Trophoblast cell (in vitro differentiated cells and primary cell): ENCODE measurements at regions not wholly inside any gene's neighbourhood (a gene's known extent, or its start where the extent isn't known, plus 50 kb on each side); places are given as distances from the start of the nearest gene placed in this dataset.

Experiments used
- DNase-seq, 2 donors: peaks; one replicate each; pipeline ENCODE4 v3.0.0-alpha.2; 2016
- H2AFZ ChIP-seq: 2 replicates; pipeline ENCODE4 v1.6.1; 2013; ENCODE audit warnings: low read length, moderate library complexity, mild to moderate bottlenecking; ENCODE audit not compliant: insufficient read depth, poor library complexity
- H2AK5ac ChIP-seq: 2 replicates; pipeline ENCODE4 v1.6.1; 2013; ENCODE audit warnings: mild to moderate bottlenecking, low read length
- H2BK120ac ChIP-seq: 2 replicates; pipeline ENCODE4 v1.6.1; 2013; ENCODE audit warnings: low read length, mild to moderate bottlenecking, moderate library complexity; ENCODE audit not compliant: insufficient read depth, poor library complexity
- H2BK12ac ChIP-seq: 2 replicates; pipeline ENCODE4 v1.6.1; 2013; ENCODE audit warnings: mild to moderate bottlenecking, low read length, moderate library complexity
- H2BK5ac ChIP-seq: 2 replicates; pipeline ENCODE4 v1.6.1; 2013; ENCODE audit warnings: low read length, low read depth, moderate library complexity, mild to moderate bottlenecking; ENCODE audit not compliant: poor library complexity
- H3K14ac ChIP-seq: 2 replicates; pipeline ENCODE4 v1.6.1; 2013; ENCODE audit warnings: mild to moderate bottlenecking, low read length
- H3K18ac ChIP-seq: 2 replicates; pipeline ENCODE4 v1.6.1; 2013; ENCODE audit warnings: mild to moderate bottlenecking, low read length
- H3K23ac ChIP-seq: 2 replicates; pipeline ENCODE4 v1.6.1; 2013; ENCODE audit warnings: low read length
- H3K27ac ChIP-seq: 2 replicates; pipeline ENCODE4 v1.5.1; 2013; ENCODE audit warnings: low read depth, mild to moderate bottlenecking, inconsistent platforms, low read length, moderate library complexity
- H3K27me3 ChIP-seq: 2 replicates; pipeline ENCODE4 v1.6.1; 2013; ENCODE audit warnings: inconsistent platforms, mild to moderate bottlenecking, low read length, moderate library complexity; ENCODE audit not compliant: insufficient read depth
- H3K36me3 ChIP-seq, 2 experiments: 1 replicate in 1 of 2; 2 replicates in 1 of 2; pipeline ENCODE4 v1.6.1; 2013; ENCODE audit warnings: low read length in 2 of 2, mild to moderate bottlenecking in 2 of 2, moderate library complexity in 1 of 2; ENCODE audit not compliant: insufficient read depth in 2 of 2, control insufficient read depth in 1 of 2
- H3K4ac ChIP-seq: 2 replicates; pipeline ENCODE4 v1.6.1; 2013; ENCODE audit warnings: low read depth, mild to moderate bottlenecking, low read length, moderate library complexity
- H3K4me1 ChIP-seq, 2 experiments: 1 replicate in 1 of 2; 2 replicates in 1 of 2; pipeline ENCODE4 v1.6.1; 2013; ENCODE audit warnings: low read length in 2 of 2, mild to moderate bottlenecking in 2 of 2, moderate library complexity in 1 of 2; ENCODE audit not compliant: insufficient read depth in 2 of 2, control insufficient read depth in 1 of 2
- H3K4me2 ChIP-seq: 2 replicates; pipeline ENCODE4 v1.6.1; 2013; ENCODE audit warnings: inconsistent platforms, mild to moderate bottlenecking, low read length, moderate library complexity
- H3K4me3 ChIP-seq: 2 replicates; pipeline ENCODE4 v1.5.1; 2013; ENCODE audit warnings: mild to moderate bottlenecking, low read depth, low read length, inconsistent platforms
- H3K79me1 ChIP-seq: one replicate; pipeline ENCODE4 v1.6.1; 2013; ENCODE audit warnings: low read length
- H3K79me2 ChIP-seq: 2 replicates; pipeline ENCODE4 v1.6.1; 2013; ENCODE audit warnings: low read length, mild to moderate bottlenecking; ENCODE audit not compliant: control insufficient read depth, insufficient read depth, poor library complexity
- H3K9ac ChIP-seq: 2 replicates; pipeline ENCODE4 v1.6.1; 2013; ENCODE audit warnings: mild to moderate bottlenecking, low read length
- H3K9me3 ChIP-seq: 2 replicates; pipeline ENCODE4 v1.6.1; 2013; ENCODE audit warnings: low read depth, mild to moderate bottlenecking, control low read depth, inconsistent platforms, low read length; ENCODE audit not compliant: insufficient read depth
- H4K12ac ChIP-seq: 2 replicates; pipeline ENCODE4 v1.6.1; 2013; ENCODE audit warnings: low read depth, mild to moderate bottlenecking, low read length, moderate library complexity
- H4K8ac ChIP-seq: 2 replicates; pipeline ENCODE4 v1.6.1; 2013; ENCODE audit warnings: low read depth, mild to moderate bottlenecking, low read length, moderate library complexity
- H4K91ac ChIP-seq: one replicate; pipeline ENCODE4 v1.6.1; 2013; ENCODE audit warnings: low read depth, mild to moderate bottlenecking, low read length, moderate library complexity
- WGBS: extraction: QIAGEN DNeasy Blood & Tissue Kit; methylation state at CpG from one replicate; pipeline ENCODE4 v1.1.7; 2013; ENCODE audit warnings: missing lambda C conversion rate; ENCODE audit not compliant: insufficient read length, insufficient coverage; ENCODE audit errors: extremely low coverage; 5-methylcytosine and 5-hydroxymethylcytosine counted together

- Histone ChIP-seq H4K8ac (no peak overlapping the region), H2BK12ac (no peak overlapping the region), H3K79me2 (no peaks in the 10 kb centered on the region), H3K27ac (peak overlapping the region; percentile 52), H3K14ac (no peak overlapping the region), H3K18ac (no peak overlapping the region), H2BK5ac (peak overlapping the region; percentile 28), H4K91ac (no peak overlapping the region), H3K4me3 (no peak overlapping the region), H3K36me3 (no peaks in the 10 kb centered on the region), H2AK5ac (no peak overlapping the region), H3K79me1 (peaks cover 2% of the 10 kb centered on the region), H3K4ac (no peak overlapping the region), H3K23ac (no peak overlapping the region), H3K4me1 (peaks cover 0 to 4% of the 10 kb centered on the region in 2 experiments), H2AFZ (no peak overlapping the region), H3K27me3 (no peaks in the 10 kb centered on the region), H4K12ac (no peak overlapping the region), H2BK120ac (no peak overlapping the region), H3K4me2 (no peak overlapping the region), H3K9me3 (no peaks in the 10 kb centered on the region), H3K9ac (no peak overlapping the region)
- WGBS = no CpG with 5 or more reads among the region's 3 CpGs
- no peak for DNase-seq
These were observed 121.8 kb upstream of the MED13 start for GRCh38 chr17:62186841-62187240.

GRCh38 chr17:62180772-62181171, 115.7 kb upstream of the MED13 start:
- H3K79me1 ChIP-seq = peaks cover 5% of the 10 kb centered on the region
- H3K79me2 ChIP-seq = no peaks in the 10 kb centered on the region
- peaks cover 2% of the 10 kb centered on the region for H3K9me3 ChIP-seq
- no peak for DNase-seq
- H2BK12ac ChIP-seq = no peak overlapping the region
- H3K9ac ChIP-seq = peak overlapping the region; percentile 31
- no CpG with 5 or more reads among the region's 1 CpG for WGBS
- H2AK5ac ChIP-seq = no peak overlapping the region
- no peak overlapping the region for H2AFZ ChIP-seq
- H3K23ac ChIP-seq = no peak overlapping the region
- no peak overlapping the region for H2BK120ac ChIP-seq
- H4K8ac ChIP-seq = no peak overlapping the region
- no peak overlapping the region for H2BK5ac ChIP-seq
- H3K27ac ChIP-seq = no peak overlapping the region
- no peaks in the 10 kb centered on the region for H3K27me3 ChIP-seq
- no peak overlapping the region for H3K18ac ChIP-seq
- H4K91ac ChIP-seq = no peak overlapping the region
- H3K14ac ChIP-seq = no peak overlapping the region
- H4K12ac ChIP-seq = no peak overlapping the region
- no peak overlapping the region for H3K4ac ChIP-seq
- peaks cover 0 to 7% of the 10 kb centered on the region in 2 experiments for H3K4me1 ChIP-seq
- no peak overlapping the region for H3K4me3 ChIP-seq
- H3K4me2 ChIP-seq = no peak overlapping the region
- no peaks in the 10 kb centered on the region for H3K36me3 ChIP-seq

- Histone ChIP-seq H3K79me1 (peaks cover 5% of the 10 kb centered on the region), H3K4ac (no peak overlapping the region), H2AK5ac (no peak overlapping the region), H3K9ac (no peak overlapping the region), H3K4me2 (no peak overlapping the region), H3K18ac (no peak overlapping the region), H2BK120ac (peak overlapping the region; percentile 52), H2BK12ac (no peak overlapping the region), H3K23ac (no peak overlapping the region), H3K36me3 (no peaks in the 10 kb centered on the region), H3K9me3 (peaks cover 2% of the 10 kb centered on the region), H3K14ac (no peak overlapping the region), H2AFZ (no peak overlapping the region), H4K8ac (no peak overlapping the region), H3K4me3 (no peak overlapping the region), H4K91ac (peak overlapping the region; percentile 75), H3K27me3 (no peaks in the 10 kb centered on the region), H4K12ac (no peak overlapping the region), H2BK5ac (peak overlapping the region; percentile 61), H3K27ac (peak overlapping the region; percentile 48), H3K4me1 (peaks cover 0 to 7% of the 10 kb centered on the region in 2 experiments), H3K79me2 (no peaks in the 10 kb centered on the region)
- no CpG with 5 or more reads among the region's 5 CpGs for WGBS
- peak; percentile 77 to 92 for DNase-seq
These were observed 114.6 kb upstream of the MED13 start for GRCh38 chr17:62179525-62180161.

GRCh38 chr17:62178579-62178978, 113.5 kb upstream of the MED13 start:
- H3K4me1 ChIP-seq = peaks cover 0 to 7% of the 10 kb centered on the region in 2 experiments
- no peak overlapping the region for H2AFZ ChIP-seq
- no peak overlapping the region for H3K4me2 ChIP-seq
- no peaks in the 10 kb centered on the region for H3K79me2 ChIP-seq
- H3K27ac ChIP-seq = peak overlapping the region; percentile 66
- peaks cover 2% of the 10 kb centered on the region for H3K9me3 ChIP-seq
- peak overlapping the region; percentile 41 for H4K91ac ChIP-seq
- peak overlapping the region; percentile 74 for H2AK5ac ChIP-seq
- H3K18ac ChIP-seq = no peak overlapping the region
- no peaks in the 10 kb centered on the region for H3K36me3 ChIP-seq
- H2BK120ac ChIP-seq = peak overlapping the region; percentile 83
- H3K14ac ChIP-seq = peak overlapping the region; percentile 44
- H3K79me1 ChIP-seq = peaks cover 5% of the 10 kb centered on the region
- no CpG with 5 or more reads among the region's 2 CpGs for WGBS
- DNase-seq = peak; percentile 48 to 68
- no peak overlapping the region for H3K23ac ChIP-seq
- no peak overlapping the region for H3K9ac ChIP-seq
- no peak overlapping the region for H4K8ac ChIP-seq
- no peak overlapping the region for H2BK12ac ChIP-seq
- no peaks in the 10 kb centered on the region for H3K27me3 ChIP-seq
- H3K4me3 ChIP-seq = no peak overlapping the region
- H4K12ac ChIP-seq = no peak overlapping the region
- H2BK5ac ChIP-seq = peak overlapping the region; percentile 73
- no peak overlapping the region for H3K4ac ChIP-seq
